ENCODE measurements at regions not wholly inside any gene's neighbourhood (a gene's known extent, or its start where the extent isn't known, plus 50 kb on each side); places are given as distances from the start of the nearest gene placed in this dataset.

- TF ChIP-seq CTCF (IDR thresholded peaks at IDR 0.05) (no peak), POLR2A (IDR thresholded peaks at IDR 0.05) (no peak)
These were observed 590.5 kb upstream of the ADAMTS5 start for GRCh38 chr21:27557356-27557755.
